HepG2 (cell line): ENCODE measurements at regions not wholly inside any gene's neighbourhood (a gene's known extent, or its start where the extent isn't known, plus 50 kb on each side); places are given as distances from the start of the nearest gene placed in this dataset.

Source experiments
- ATAC-seq: fragments of 200-7000 bp; cut with Tn5 transposase; 3 replicates; pipeline ENCODE4 v1.9.1; 2020; ENCODE audit warnings: mild to moderate bottlenecking, moderate library complexity
- BruUV-seq: library from RNA; stranded (reverse); fragments of 400-500 nt; replicated peaks from 2 replicates; lab custom pipeline; 2021; lab: Mats Ljungman, UMichigan
- CTCF ChIA-PET: fragments of 300-600 bp; formaldehyde crosslinking; extraction: SDS; loops from one replicate; lab custom pipeline; 2021; ENCODE audit warnings: low total read pairs, inconsistent platforms, low intra/inter-chr PET ratio; lab: Yijun Ruan, JAX
- POLR2A ChIA-PET: fragments of 350-600 bp; sonication (Branson Sonifier 250); formaldehyde crosslinking; loops from one replicate; lab custom pipeline; 2020; ENCODE audit warnings: antibody characterized with exemption, inconsistent platforms; lab: Yijun Ruan, JAX
- DNase-seq: peaks from one replicate; pipeline ENCODE4 v3.0.0-alpha.2; 2015; ENCODE audit warnings: low spot score
- FAIRE-seq: peaks from 3 replicates; lab custom pipeline; 2011; peaks lifted over from hg19 to GRCh38; lab: Jason Lieb, UNC
- H2AFZ ChIP-seq: one replicate; pipeline ENCODE4 v1.6.1; 2011; ENCODE audit warnings: low read length, inconsistent platforms
- H3K27ac ChIP-seq: fragments of 300-600 bp; 3 replicates; pipeline ENCODE4 v1.8.0; 2011; ENCODE audit warnings: mixed run types, mild to moderate bottlenecking, mixed read lengths, low read length, inconsistent platforms; ENCODE audit not compliant: insufficient read depth; ENCODE audit errors: extremely low read length
- H3K27me3 ChIP-seq, 2 experiments: fragments of 200-600 bp in 1 of 2; 2 replicates in 1 of 2; 3 replicates in 1 of 2; pipeline versions ENCODE4 v1.6.0 to v1.8.0; 2011; ENCODE audit warnings: low read length in 2 of 2, mild to moderate bottlenecking in 2 of 2, moderate library complexity in 2 of 2, inconsistent platforms in 1 of 2; ENCODE audit not compliant: insufficient read depth in 2 of 2, control insufficient read depth in 1 of 2
- H3K36me3 ChIP-seq, 2 experiments: fragments of 200-600 bp in 1 of 2; replicated peaks in 1 of 2; 2 replicates in 1 of 2; 3 replicates in 1 of 2; pipeline versions ENCODE4 v1.5.1 to v1.8.0; 2011; ENCODE audit warnings: low read length in 2 of 2, inconsistent platforms in 1 of 2; ENCODE audit not compliant: insufficient read depth in 2 of 2, control insufficient read depth in 1 of 2
- H3K4me1 ChIP-seq: 2 replicates; pipeline ENCODE4 v1.5.1; 2012; ENCODE audit warnings: low read length, inconsistent platforms; ENCODE audit not compliant: insufficient read depth
- H3K4me2 ChIP-seq: 2 replicates; pipeline ENCODE4 v1.6.0; 2011; ENCODE audit warnings: low read depth, low read length, inconsistent platforms
- H3K4me3 ChIP-seq, 3 experiments: fragments of 200-600 bp in 1 of 3; sonication (generic), shearing (Covaris generic) in 1 of 3; replicated peaks in 1 of 3; 2 replicates each; pipeline ENCODE4 v1.5.1; 2011 to 2016; ENCODE audit warnings: low read length in 3 of 3, inconsistent platforms in 2 of 3, low read depth in 2 of 3, mild to moderate bottlenecking in 2 of 3, control low read depth in 1 of 3, mixed read lengths in 1 of 3; ENCODE audit not compliant: insufficient read depth in 1 of 3
- H3K79me2 ChIP-seq: one replicate; pipeline ENCODE4 v1.6.1; 2011; ENCODE audit warnings: low read length, inconsistent platforms; ENCODE audit not compliant: insufficient read depth
- H3K9ac ChIP-seq: 2 replicates; pipeline ENCODE4 v1.6.0; 2011; ENCODE audit warnings: mild to moderate bottlenecking, low read depth, low read length, inconsistent platforms; ENCODE audit not compliant: insufficient read depth
- H3K9me3 ChIP-seq: 2 replicates; pipeline ENCODE4 v1.5.1; 2012; ENCODE audit warnings: mild to moderate bottlenecking, low read length
- H4K20me1 ChIP-seq: 2 replicates; pipeline ENCODE4 v1.6.0; 2011; ENCODE audit warnings: inconsistent platforms, mild to moderate bottlenecking, low read length, moderate library complexity; ENCODE audit not compliant: insufficient read depth
- EHMT2 ChIP-seq: fragments of 200-600 bp; sonication (generic); IDR thresholded peaks from 2 replicates; pipeline ENCODE4 v1.7.0; 2017; ENCODE audit warnings: antibody characterized with exemption, low read depth, low read length, borderline replicate concordance
- FOXP4 ChIP-seq: sonication (generic); formaldehyde crosslinking; IDR thresholded peaks from 2 replicates; pipeline ENCODE4 v1.4.0; 2020; ENCODE audit warnings: missing genetic modification reagents
- KLF16 ChIP-seq, 2 experiments: sonication (generic) in 1 of 2; formaldehyde crosslinking in 1 of 2; IDR thresholded peaks; 2 replicates each; pipeline versions ENCODE4 v1.6.1 to v1.8.0; 2016 to 2023; ENCODE audit warnings: missing genetic modification reagents in 2 of 2, missing compliant biosample characterization in 1 of 2
- MAFF ChIP-seq: IDR thresholded peaks from 2 replicates; pipeline ENCODE4 v1.6.1; 2011; ENCODE audit warnings: low read depth, low read length, improper control_type of control experiment
- MAFK ChIP-seq, 2 experiments: IDR thresholded peaks in 1 of 2; conservative IDR thresholded peaks in 1 of 2; 2 replicates each; pipeline ENCODE4 v1.6.1; 2011; ENCODE audit warnings: improper control_type of control experiment in 2 of 2, low read length in 2 of 2
- NFE2L2 ChIP-seq: fragments of 150-350 bp; IDR thresholded peaks from 2 replicates; pipeline ENCODE4 v1.6.1; 2014; ENCODE audit warnings: low read length
- RNF219 ChIP-seq: sonication (generic); formaldehyde crosslinking; IDR thresholded peaks from 2 replicates; pipeline ENCODE4 v1.5.0; 2020; ENCODE audit warnings: mild to moderate bottlenecking, missing genetic modification reagents
- ZSCAN20 ChIP-seq: sonication (generic); formaldehyde crosslinking; IDR thresholded peaks from 2 replicates; pipeline ENCODE4 v1.4.0; 2020; ENCODE audit warnings: missing genetic modification reagents, mild to moderate bottlenecking, borderline replicate concordance
- WGBS: methylation state at CpG from one replicate; pipeline ENCODE4 v1.1.6; 2017; ENCODE audit warnings: low lambda C conversion rate; 5-methylcytosine and 5-hydroxymethylcytosine counted together
- in situ Hi-C: cut with HindIII; loops from 2 replicates; pipeline ENCODE4 v1.10.0; 2017; ENCODE audit warnings: low pct_unique_long_range_greater_than_20kb; ENCODE audit not compliant: extremely low pct_ligation_motif_present
- intact Hi-C: fragments of 100-400 bp; cut with micrococcal nuclease; formaldehyde crosslinking; loops from one replicate; pipeline ENCODE4 v1.10.0; 2022; ENCODE audit not compliant: unreplicated experiment

- TF ChIP-seq FOXP4 (CRISPR knock-in tag): no peak
- no peak for TF ChIP-seq KLF16 (CRISPR knock-in tag; IDR thresholded peaks at IDR 0.05)
- TF ChIP-seq ZSCAN20 (CRISPR knock-in tag): no peak
- TF ChIP-seq, all 625 proteins: peak for 0
Measured at GRCh38 chr12:45125997-45126396, 75.1 kb upstream of the DBX2 start (continued).

GRCh38 chr12:45128637-45129036 lies 77.7 kb upstream of the DBX2 start:
- POLR2A ChIA-PET: no interaction called here
- peak; percentile 69 for TF ChIP-seq NFE2L2
- no peak for TF ChIP-seq RNF219 (CRISPR knock-in tag)
- TF ChIP-seq MAFK (conservative IDR thresholded peaks at IDR 0.05 in 1 of 2, IDR thresholded peaks at IDR 0.05 in 1 of 2; ENCODE audit: low read length in 2 of 2): peak; percentile 66 to 75
- peak; percentile 62 for TF ChIP-seq MAFF
- TF ChIP-seq EHMT2: no peak
- Histone ChIP-seq H3K27me3 (peaks cover 1 to 2% of the 10 kb centered on the region in 2 experiments; a peak in 2 of 5 replicates), H3K9me3 (no peaks in the 10 kb centered on the region), H3K4me3 (no peak overlapping the region), H3K4me2 (no peak overlapping the region), H3K36me3 (no peaks in the 10 kb centered on the region), H3K27ac (no peak overlapping the region), H2AFZ (no peak overlapping the region), H4K20me1 (no peaks in the 10 kb centered on the region), H3K4me1 (0 out of 2 replicates have a peak, but pooled peaks cover 10% of the 10 kb centered on the region), H3K9ac (no peak overlapping the region), H3K79me2 (no peaks in the 10 kb centered on the region)
- ATAC-seq (no peak), FAIRE-seq (no peak), DNase-seq (no peak)
- 39% methylated on average over 1 of the region's 1 CpG for WGBS
- BruUV-seq: no TSS peak
- in situ Hi-C loops: no loop called here
- intact Hi-C loops: no loop called here
- CTCF ChIA-PET: no interaction called here
